K562 (cell line): ENCODE measurements at regions not wholly inside any gene's neighbourhood (a gene's known extent, or its start where the extent isn't known, plus 50 kb on each side); places are given as distances from the start of the nearest gene placed in this dataset.

Experiments
- E2F3 ChIP-seq: fragments of 250-450 bp; sonication (Bioruptor Pico); IDR thresholded peaks from 2 replicates; pipeline ENCODE4 v1.4.0; 2020; ENCODE audit warnings: mild to moderate bottlenecking
- GTF2F1 ChIP-seq: IDR thresholded peaks from 2 replicates; pipeline ENCODE4 v1.6.1; 2011; ENCODE audit warnings: low read depth, low read length, improper control_type of control experiment
- NR2C2 ChIP-seq, 2 experiments: fragments of 200-800 bp in 1 of 2; sonication (Bioruptor generic) in 1 of 2; sonication (generic) in 1 of 2; formaldehyde crosslinking in 1 of 2; IDR thresholded peaks; 2 replicates each; pipeline versions ENCODE4 v1.6.1 to v1.8.0; 2016 to 2022; ENCODE audit warnings: mild to moderate bottlenecking in 1 of 2, missing compliant biosample characterization in 1 of 2, missing genetic modification characterization in 1 of 2, missing genetic modification reagents in 1 of 2
- SMC3 ChIP-seq: conservative IDR thresholded peaks from 2 replicates; pipeline ENCODE4 v1.6.1; 2011; ENCODE audit warnings: low read depth, low read length, improper control_type of control experiment; ENCODE audit not compliant: insufficient read depth
- SPI1 ChIP-seq: IDR thresholded peaks from 2 replicates; pipeline ENCODE4 v1.6.1; 2011; ENCODE audit warnings: low read depth, low read length, control low read depth, borderline replicate concordance
- TARDBP ChIP-seq: fragments of 450-650 bp; IDR thresholded peaks from 2 replicates; pipeline ENCODE4 v1.6.1; 2016
- ZNF561 ChIP-seq: fragments of 450-650 bp; formaldehyde crosslinking; conservative IDR thresholded peaks from 2 replicates; pipeline ENCODE4 v1.4.0; 2020; ENCODE audit warnings: mild to moderate bottlenecking, moderate library complexity

DNA sequence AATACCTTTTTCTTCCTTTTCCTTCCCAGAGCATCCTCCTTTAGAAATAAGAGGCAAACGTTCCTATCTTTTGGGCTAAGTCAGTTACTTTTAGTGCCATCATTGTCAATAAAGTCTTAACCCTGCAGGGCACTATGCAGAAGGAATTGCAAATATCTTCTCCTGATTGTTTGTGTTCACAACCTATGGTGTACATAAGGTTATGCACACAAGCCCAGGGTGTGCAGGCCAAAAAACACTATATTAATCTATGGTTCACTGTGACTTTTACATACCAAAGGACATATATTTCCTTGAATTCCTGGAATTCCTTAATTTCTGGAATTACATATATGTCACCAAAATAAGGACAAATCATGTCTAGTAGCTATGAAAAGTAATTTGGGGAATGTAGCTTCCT is 493.5 kb downstream of the MTRR start:
- TF ChIP-seq GTF2F1 (no peak), SPI1 (no peak), E2F3 (CRISPR knock-in tag) (no peak), NR2C2 (CRISPR knock-in tag; IDR thresholded peaks at IDR 0.05) (no peak), NR2C2 (tag; IDR thresholded peaks at IDR 0.05) (no peak), SMC3 (no peak), ZNF561 (CRISPR knock-in tag) (no peak), TARDBP (no peak)
